IMR-90 (cell line): ENCODE measurements at regions not wholly inside any gene's neighbourhood (a gene's known extent, or its start where the extent isn't known, plus 50 kb on each side); places are given as distances from the start of the nearest gene placed in this dataset.
"Not testable (repeated sequence)": the region's sequence is repeated elsewhere in the genome, so short reads cannot be mapped to it uniquely, and the experiment has no call there.

Experiments
- ATAC-seq: fragments of 200-7000 bp; cut with Tn5 transposase; 2 replicates; pipeline ENCODE4 v1.9.1; 2020; ENCODE audit warnings: low read depth, mild to moderate bottlenecking, moderate library complexity
- BruUV-seq: library from RNA; stranded (reverse); fragments of 400-500 nt; replicated peaks from 2 replicates; lab custom pipeline; 2021; lab: Mats Ljungman, UMichigan
- CTCF ChIA-PET: fragments of 300-600 bp; formaldehyde crosslinking; extraction: SDS; loops from one replicate; lab custom pipeline; 2021; ENCODE audit warnings: antibody characterized with exemption; lab: Yijun Ruan, JAX
- POLR2A ChIA-PET: fragments of 300-600 bp; sonication (Branson Sonifier 250); formaldehyde crosslinking; loops from one replicate; lab custom pipeline; 2022; ENCODE audit warnings: antibody characterized with exemption; ENCODE audit not compliant: unreplicated experiment; lab: Charles Lee
- DNase-seq: peaks from one replicate; pipeline ENCODE4 v3.0.0; 2013
- H2AFZ ChIP-seq: replicated peaks from 2 replicates; pipeline ENCODE3; 2013; ENCODE audit warnings: low read length, mild to moderate bottlenecking; ENCODE audit not compliant: poor library complexity
- H2AK5ac ChIP-seq: 2 replicates; pipeline ENCODE4 v1.6.1; 2013; ENCODE audit warnings: low read depth, low read length, inconsistent platforms
- H2AK9ac ChIP-seq: replicated peaks from 2 replicates; pipeline ENCODE3; 2013; ENCODE audit warnings: mild to moderate bottlenecking, low read depth, low read length, moderate library complexity; ENCODE audit not compliant: poor library complexity
- H2BK120ac ChIP-seq: 2 replicates; pipeline ENCODE4 v1.6.1; 2013; ENCODE audit warnings: low read depth, low read length, inconsistent platforms
- H2BK15ac ChIP-seq: 3 replicates; pipeline ENCODE4 v1.6.1; 2013; ENCODE audit warnings: low read depth, low read length, inconsistent platforms
- H2BK20ac ChIP-seq: 2 replicates; pipeline ENCODE4 v1.6.1; 2013; ENCODE audit warnings: low read depth, mild to moderate bottlenecking, inconsistent platforms, low read length, moderate library complexity
- H2BK5ac ChIP-seq: 2 replicates; pipeline ENCODE4 v1.6.1; 2013; ENCODE audit warnings: mild to moderate bottlenecking, low read depth, low read length, inconsistent platforms; ENCODE audit not compliant: poor library complexity, severe bottlenecking
- H3K14ac ChIP-seq: replicated peaks from 2 replicates; pipeline ENCODE4 v1.6.1; 2013; ENCODE audit warnings: low read depth, low read length, inconsistent platforms
- H3K18ac ChIP-seq: 2 replicates; pipeline ENCODE4 v1.6.1; 2013; ENCODE audit warnings: low read depth, low read length, control low read depth
- H3K23ac ChIP-seq: 2 replicates; pipeline ENCODE4 v1.6.1; 2013; ENCODE audit warnings: low read depth, low read length, inconsistent platforms
- H3K27ac ChIP-seq: 2 replicates; pipeline ENCODE4 v1.5.1; 2013; ENCODE audit warnings: mild to moderate bottlenecking, control low read depth, low read length; ENCODE audit not compliant: insufficient read depth
- H3K27me3 ChIP-seq: 2 replicates; pipeline ENCODE4 v1.6.1; 2013; ENCODE audit warnings: low read length; ENCODE audit not compliant: control insufficient read depth, insufficient read depth
- H3K36me3 ChIP-seq: 2 replicates; pipeline ENCODE4 v1.6.1; 2013; ENCODE audit warnings: low read length, mixed read lengths; ENCODE audit not compliant: control insufficient read depth, insufficient read depth
- H3K4ac ChIP-seq: 2 replicates; pipeline ENCODE4 v1.6.1; 2013; ENCODE audit warnings: low read depth, low read length, inconsistent platforms
- H3K4me1 ChIP-seq: 2 replicates; pipeline ENCODE4 v1.6.1; 2013; ENCODE audit warnings: low read length, mixed read lengths; ENCODE audit not compliant: control insufficient read depth, insufficient read depth
- H3K4me2 ChIP-seq: 2 replicates; pipeline ENCODE4 v1.6.1; 2013; ENCODE audit warnings: low read depth, mild to moderate bottlenecking, control low read depth, low read length, moderate library complexity
- H3K4me3 ChIP-seq: 2 replicates; pipeline ENCODE4 v1.5.1; 2013; ENCODE audit warnings: low read depth, mild to moderate bottlenecking, control low read depth, low read length, moderate library complexity; ENCODE audit not compliant: insufficient read depth
- H3K56ac ChIP-seq: 2 replicates; pipeline ENCODE4 v1.6.1; 2013; ENCODE audit warnings: low read length, inconsistent platforms; ENCODE audit not compliant: insufficient read depth; ENCODE audit errors: extremely low read depth
- H3K79me1 ChIP-seq, 2 experiments: 2 replicates each; pipeline ENCODE4 v1.6.1; 2013; ENCODE audit warnings: low read length in 2 of 2, inconsistent platforms in 1 of 2, low read depth in 1 of 2
- H3K9ac ChIP-seq: 2 replicates; pipeline ENCODE4 v1.6.1; 2013; ENCODE audit warnings: low read depth, low read length, control low read depth
- H3K9me1 ChIP-seq: 2 replicates; pipeline ENCODE4 v1.6.1; 2013; ENCODE audit warnings: low read length, inconsistent platforms; ENCODE audit not compliant: insufficient read depth
- H3K9me3 ChIP-seq: 2 replicates; pipeline ENCODE4 v1.6.1; 2013; ENCODE audit warnings: low read length; ENCODE audit not compliant: control insufficient read depth, insufficient read depth
- H4K20me1 ChIP-seq: 2 replicates; pipeline ENCODE4 v1.6.1; 2013; ENCODE audit warnings: low read length, inconsistent platforms; ENCODE audit not compliant: insufficient read depth
- H4K5ac ChIP-seq: 2 replicates; pipeline ENCODE4 v1.6.1; 2013; ENCODE audit warnings: mild to moderate bottlenecking, low read depth, low read length, control low read depth
- H4K8ac ChIP-seq, 2 experiments: 2 replicates each; pipeline ENCODE4 v1.6.1; 2013; ENCODE audit warnings: low read depth in 2 of 2, low read length in 2 of 2, control low read depth in 1 of 2, inconsistent platforms in 1 of 2
- H4K91ac ChIP-seq: 2 replicates; pipeline ENCODE4 v1.6.1; 2013; ENCODE audit warnings: low read depth, low read length, inconsistent platforms; ENCODE audit not compliant: insufficient read depth
- CEBPB ChIP-seq: IDR thresholded peaks from 2 replicates; pipeline ENCODE4 v1.6.1; 2012; ENCODE audit warnings: low read depth, low read length, improper control_type of control experiment
- RCOR1 ChIP-seq: IDR thresholded peaks from 2 replicates; pipeline ENCODE4 v1.6.1; 2012; ENCODE audit warnings: mild to moderate bottlenecking, low read length, improper control_type of control experiment; ENCODE audit not compliant: insufficient replicate concordance
- WGBS, 2 experiments: methylation state at CpG; one replicate each; pipeline versions ENCODE4 v1.1.5 to v1.1.7; 2013; ENCODE audit warnings: missing lambda C conversion rate in 2 of 2; ENCODE audit not compliant: insufficient read length in 1 of 2; ENCODE audit errors: extremely low coverage in 2 of 2; 5-methylcytosine and 5-hydroxymethylcytosine counted together
- dilution Hi-C: fragments of 300-500 bp; cut with HindIII; formaldehyde crosslinking; loops from one replicate; pipeline ENCODE4 v1.14.3; 2018; ENCODE audit warnings: low sequenced_read_pairs; ENCODE audit not compliant: unreplicated experiment
- in situ Hi-C: fragments of 300-500 bp; cut with MboI; formaldehyde crosslinking; loops from 3 replicates; pipeline ENCODE4 v1.14.3; 2019; ENCODE audit warnings: low sequenced_read_pairs, inconsistent platforms, mixed read lengths
- intact Hi-C: fragments of 100-400 bp; cut with micrococcal nuclease; formaldehyde crosslinking; loops from 2 replicates; pipeline ENCODE4 v1.10.0; 2022
- TF ChIP-seq, protein P1 (sequence below): conservative IDR thresholded peaks from 2 replicates; pipeline ENCODE4 v1.5.1; 2012; ENCODE audit warnings: mild to moderate bottlenecking, low read depth, low read length, improper control_type of control experiment

DNA sequence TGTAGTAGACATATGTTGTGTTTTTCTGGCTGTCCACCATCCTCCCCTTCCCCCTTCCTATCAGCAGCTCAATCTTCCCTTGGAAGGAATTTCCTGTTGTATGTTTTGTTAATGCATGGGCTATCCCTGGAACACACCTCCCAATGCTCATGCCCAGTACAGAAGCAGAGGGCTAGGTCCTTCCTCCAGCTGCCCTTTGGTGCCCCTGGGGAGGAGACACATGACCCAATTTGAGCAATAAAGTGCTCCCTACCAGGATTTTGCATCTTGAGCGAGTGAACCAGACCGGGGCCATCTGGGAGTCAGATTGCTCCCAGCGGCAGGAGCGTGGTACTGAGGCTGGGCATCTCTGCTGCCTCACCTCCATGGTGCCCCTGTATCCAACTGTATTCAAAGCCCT is 141.5 kb upstream of the MED13 start:
- Histone ChIP-seq H4K8ac (no peak overlapping the region), H3K4ac (no peak overlapping the region), H3K9ac (no peak overlapping the region), H4K91ac (no peak overlapping the region), H2AK9ac (no peak overlapping the region), H3K27me3 (no peaks in the 10 kb centered on the region), H3K14ac (no peak overlapping the region), H3K18ac (no peak overlapping the region), H4K5ac (no peak overlapping the region), H3K4me3 (no peak overlapping the region), H2BK120ac (no peak overlapping the region), H3K36me3 (no peaks in the 10 kb centered on the region), H2BK15ac (no peak overlapping the region), H2AFZ (no peak overlapping the region), H4K20me1 (no peaks in the 10 kb centered on the region), H3K9me3 (0 out of 2 replicates have a peak, but pooled peaks cover 2% of the 10 kb centered on the region), H2AK5ac (no peak overlapping the region), H3K56ac (no peak overlapping the region), H2BK5ac (no peak overlapping the region), H2BK20ac (no peak overlapping the region), H3K4me1 (no peaks in the 10 kb centered on the region), H3K79me1 (no peaks in the 10 kb centered on the region), H3K27ac (no peak overlapping the region), H3K9me1 (no peaks in the 10 kb centered on the region; the same call in 1 of the 2 replicates), H3K23ac (no peak overlapping the region), H3K4me2 (no peak overlapping the region)
- intact Hi-C loops (no loop called here), in situ Hi-C loops (no loop called here), dilution Hi-C loops (no loop called here)
- ChIA-PET POLR2A (no interaction called here), CTCF (no interaction called here)
- WGBS, 2 experiments = no CpG with 5 or more reads among the region's 4 CpGs
- TF ChIP-seq, protein P1, sequence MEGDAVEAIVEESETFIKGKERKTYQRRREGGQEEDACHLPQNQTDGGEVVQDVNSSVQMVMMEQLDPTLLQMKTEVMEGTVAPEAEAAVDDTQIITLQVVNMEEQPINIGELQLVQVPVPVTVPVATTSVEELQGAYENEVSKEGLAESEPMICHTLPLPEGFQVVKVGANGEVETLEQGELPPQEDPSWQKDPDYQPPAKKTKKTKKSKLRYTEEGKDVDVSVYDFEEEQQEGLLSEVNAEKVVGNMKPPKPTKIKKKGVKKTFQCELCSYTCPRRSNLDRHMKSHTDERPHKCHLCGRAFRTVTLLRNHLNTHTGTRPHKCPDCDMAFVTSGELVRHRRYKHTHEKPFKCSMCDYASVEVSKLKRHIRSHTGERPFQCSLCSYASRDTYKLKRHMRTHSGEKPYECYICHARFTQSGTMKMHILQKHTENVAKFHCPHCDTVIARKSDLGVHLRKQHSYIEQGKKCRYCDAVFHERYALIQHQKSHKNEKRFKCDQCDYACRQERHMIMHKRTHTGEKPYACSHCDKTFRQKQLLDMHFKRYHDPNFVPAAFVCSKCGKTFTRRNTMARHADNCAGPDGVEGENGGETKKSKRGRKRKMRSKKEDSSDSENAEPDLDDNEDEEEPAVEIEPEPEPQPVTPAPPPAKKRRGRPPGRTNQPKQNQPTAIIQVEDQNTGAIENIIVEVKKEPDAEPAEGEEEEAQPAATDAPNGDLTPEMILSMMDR = no peak
- TF ChIP-seq RCOR1 (no peak), CEBPB (no peak)
- no peak for DNase-seq
- ATAC-seq = no peak
- no TSS peak for BruUV-seq

DNA sequence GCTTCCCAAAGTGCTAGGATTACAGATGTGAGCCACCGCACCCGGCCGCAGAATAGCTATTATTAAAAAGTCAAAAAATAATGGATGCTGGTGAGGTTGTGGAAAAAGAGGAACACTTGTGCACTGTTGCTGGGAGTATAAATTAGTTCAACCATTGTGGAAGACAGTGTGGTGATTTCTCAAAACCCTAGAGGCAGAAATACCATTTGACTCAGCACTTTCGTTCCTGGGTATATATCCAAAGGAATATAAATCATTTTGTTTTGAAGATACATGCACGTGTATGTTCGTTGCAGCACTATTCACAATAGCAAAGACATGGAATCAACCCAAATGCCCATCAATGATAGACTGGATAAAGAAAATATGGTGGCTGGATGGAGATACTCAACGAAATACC is 132.1 kb upstream of the MED13 start:
- CTCF ChIA-PET = interaction anchor here (0.6 kb wide), 1 partner anchor 84 kb away, joined by 3 read pairs; no protein-coding TSS in a partner anchor

More for the DNA sequence above, 132.1 kb upstream of the MED13 start:
- H3K56ac ChIP-seq, POLR2A ChIA-PET, DNase-seq, H2AK5ac ChIP-seq, H4K8ac ChIP-seq, H3K4ac ChIP-seq, H3K14ac ChIP-seq, H2BK120ac ChIP-seq, H2AFZ ChIP-seq, H3K23ac ChIP-seq, H2BK5ac ChIP-seq, H3K27me3 ChIP-seq, intact Hi-C loops, dilution Hi-C loops, H4K91ac ChIP-seq, H3K36me3 ChIP-seq, ATAC-seq, H3K18ac ChIP-seq, H3K4me2 ChIP-seq, H3K4me1 ChIP-seq, H3K79me1 ChIP-seq, H3K27ac ChIP-seq, H3K9ac ChIP-seq, BruUV-seq, H4K20me1 ChIP-seq, H3K4me3 ChIP-seq, H3K9me1 ChIP-seq, H2BK20ac ChIP-seq, in situ Hi-C loops, H4K5ac ChIP-seq, H2BK15ac ChIP-seq, H3K9me3 ChIP-seq, H2AK9ac ChIP-seq: not testable (repeated sequence)
- WGBS, 2 experiments = no CpG with 5 or more reads among the region's 7 CpGs
